Prostate gland (tissue), 2 donors: ENCODE measurements at regions not wholly inside any gene's neighbourhood (a gene's known extent, or its start where the extent isn't known, plus 50 kb on each side); places are given as distances from the start of the nearest gene placed in this dataset.
"Not testable (repeated sequence)": the region's sequence is repeated elsewhere in the genome, so short reads cannot be mapped to it uniquely, and the experiment has no call there.

Experiments
- DNase-seq: peaks from one replicate; pipeline ENCODE4 v3.0.0-alpha.2; 2019; ENCODE audit warnings: low spot score
- H3K27ac ChIP-seq, 2 donors: fragments of 200-600 bp; sonication (generic); 2 replicates each; pipeline ENCODE4 v1.5.1; 2017 to 2019
- H3K27me3 ChIP-seq: fragments of 200-600 bp; sonication (generic); replicated peaks from 2 replicates; pipeline ENCODE4 v1.5.1; 2019; ENCODE audit not compliant: insufficient read depth
- H3K36me3 ChIP-seq, 2 donors: fragments of 200-600 bp; sonication (generic); 1 replicate in 1 of 2; 2 replicates in 1 of 2; pipeline versions ENCODE4 v1.5.1 to v1.8.1; 2017 to 2019
- H3K4me1 ChIP-seq: fragments of 200-600 bp; sonication (generic); replicated peaks from 2 replicates; pipeline ENCODE4 v1.5.1; 2019
- H3K4me3 ChIP-seq, 2 donors: fragments of 200-600 bp; sonication (generic); 2 replicates each; pipeline ENCODE4 v1.5.1; 2017 to 2019
- H3K9me3 ChIP-seq: fragments of 200-600 bp; sonication (generic); 2 replicates; pipeline ENCODE4 v1.5.1; 2017
- POLR2A ChIP-seq: fragments of 450-650 bp; IDR thresholded peaks from one replicate; pipeline ENCODE4 v1.6.1; 2016; ENCODE audit warnings: antibody characterized with exemption, mild to moderate bottlenecking
- POLR2AphosphoS5 ChIP-seq: sonication (generic); formaldehyde crosslinking; IDR thresholded peaks from one replicate; pipeline ENCODE4 v1.6.1; 2017; ENCODE audit warnings: antibody characterized with exemption
- whole genome bisulfite sequencing: methylation state at CpG from one replicate; pipeline ENCODE4 v1.1.5; 2018; 5-methylcytosine and 5-hydroxymethylcytosine counted together
- intact Hi-C: fragments of 100-400 bp; cut with DNase I; formaldehyde crosslinking; loops from one replicate; pipeline ENCODE4 v1.14.2; 2022
- TF ChIP-seq, protein P1 (sequence below), 4 experiments: fragments of 200-600 bp in 2 of 4; fragments of 450-650 bp in 2 of 4; sonication (generic) in 2 of 4; IDR thresholded peaks; 1 replicate in 3 of 4; 2 replicates in 1 of 4; pipeline ENCODE4 v1.5.1; 2016 to 2019; ENCODE audit warnings: antibody characterized with exemption in 4 of 4, mild to moderate bottlenecking in 2 of 4, moderate library complexity in 2 of 4

DNA sequence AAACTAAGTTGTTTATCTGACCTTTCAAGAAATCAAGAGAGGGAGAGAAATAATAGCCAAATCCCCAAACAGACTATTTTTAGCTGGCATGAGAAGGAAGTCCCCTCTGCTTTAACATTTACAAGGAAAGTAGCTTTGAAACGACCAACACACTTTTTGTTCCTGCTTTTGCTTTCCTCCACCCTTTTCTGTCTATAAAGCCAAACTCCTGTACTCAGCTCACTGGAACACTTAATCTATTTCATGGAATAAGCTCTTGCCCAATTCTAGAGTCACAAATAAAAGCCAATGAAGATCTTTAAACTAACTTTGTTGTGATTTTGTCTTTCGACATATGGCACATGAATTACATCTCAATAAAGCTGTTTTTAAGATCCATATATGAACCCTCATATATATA lies 86.8 kb upstream of the CCDC71L start:
- Histone ChIP-seq H3K27ac (no peak overlapping the region), H3K36me3 (no peaks in the 10 kb centered on the region), H3K9me3 (no peaks in the 10 kb centered on the region), H3K27me3 (no peaks in the 10 kb centered on the region), H3K4me1 (no peaks in the 10 kb centered on the region), H3K4me3 (no peak overlapping the region)
- DNase-seq: no peak
- TF ChIP-seq, protein P1, sequence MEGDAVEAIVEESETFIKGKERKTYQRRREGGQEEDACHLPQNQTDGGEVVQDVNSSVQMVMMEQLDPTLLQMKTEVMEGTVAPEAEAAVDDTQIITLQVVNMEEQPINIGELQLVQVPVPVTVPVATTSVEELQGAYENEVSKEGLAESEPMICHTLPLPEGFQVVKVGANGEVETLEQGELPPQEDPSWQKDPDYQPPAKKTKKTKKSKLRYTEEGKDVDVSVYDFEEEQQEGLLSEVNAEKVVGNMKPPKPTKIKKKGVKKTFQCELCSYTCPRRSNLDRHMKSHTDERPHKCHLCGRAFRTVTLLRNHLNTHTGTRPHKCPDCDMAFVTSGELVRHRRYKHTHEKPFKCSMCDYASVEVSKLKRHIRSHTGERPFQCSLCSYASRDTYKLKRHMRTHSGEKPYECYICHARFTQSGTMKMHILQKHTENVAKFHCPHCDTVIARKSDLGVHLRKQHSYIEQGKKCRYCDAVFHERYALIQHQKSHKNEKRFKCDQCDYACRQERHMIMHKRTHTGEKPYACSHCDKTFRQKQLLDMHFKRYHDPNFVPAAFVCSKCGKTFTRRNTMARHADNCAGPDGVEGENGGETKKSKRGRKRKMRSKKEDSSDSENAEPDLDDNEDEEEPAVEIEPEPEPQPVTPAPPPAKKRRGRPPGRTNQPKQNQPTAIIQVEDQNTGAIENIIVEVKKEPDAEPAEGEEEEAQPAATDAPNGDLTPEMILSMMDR (IDR thresholded peaks at IDR 0.05): no peak
- no peak for TF ChIP-seq POLR2AphosphoS5
- TF ChIP-seq POLR2A: no peak
- 48% methylated on average over 2 of the region's 2 CpGs for WGBS
- intact Hi-C loops: no loop called here

GRCh38 chr7:106749165-106749564 lies 88.2 kb upstream of the CCDC71L start:
- intact Hi-C loops: no loop called here
- Histone ChIP-seq H3K27ac (no peak overlapping the region), H3K27me3 (no peaks in the 10 kb centered on the region), H3K4me1 (no peaks in the 10 kb centered on the region), H3K36me3 (no peaks in the 10 kb centered on the region), H3K4me3 (no peak overlapping the region), H3K9me3 (no peaks in the 10 kb centered on the region)
- 88% methylated on average over 1 of the region's 1 CpG for WGBS
- no peak for DNase-seq
- no peak for TF ChIP-seq POLR2AphosphoS5
- no peak for TF ChIP-seq POLR2A
- TF ChIP-seq, protein P1 (IDR thresholded peaks at IDR 0.05): no peak

GRCh38 chr7:106750773-106751172 lies 89.8 kb upstream of the CCDC71L start:
- no peaks in the 10 kb centered on the region for H3K9me3 ChIP-seq
- no peak overlapping the region for H3K4me3 ChIP-seq
- 84% methylated on average over 7 of the region's 7 CpGs for WGBS
- TF ChIP-seq, protein P1 (IDR thresholded peaks at IDR 0.05): no peak
- TF ChIP-seq POLR2AphosphoS5 (no peak), POLR2A (no peak)
- no peaks in the 10 kb centered on the region for H3K36me3 ChIP-seq
- no peaks in the 10 kb centered on the region for H3K27me3 ChIP-seq
- no peak for DNase-seq
- no peaks in the 10 kb centered on the region for H3K4me1 ChIP-seq
- H3K27ac ChIP-seq: no peak overlapping the region
- intact Hi-C loops: no loop called here

GRCh38 chr7:106752367-106752766 lies 91.4 kb upstream of the CCDC71L start:
- H3K4me1 ChIP-seq: no peaks in the 10 kb centered on the region
- H3K4me3 ChIP-seq: no peak overlapping the region
- H3K27me3 ChIP-seq: no peaks in the 10 kb centered on the region
- DNase-seq: no peak
- WGBS: 22% methylated on average over 1 of the region's 1 CpG
- TF ChIP-seq POLR2A (no peak), POLR2AphosphoS5 (no peak)
- TF ChIP-seq, protein P1 (IDR thresholded peaks at IDR 0.05): no peak
- no peaks in the 10 kb centered on the region for H3K9me3 ChIP-seq
- intact Hi-C loops: no loop called here
- H3K36me3 ChIP-seq: no peaks in the 10 kb centered on the region
- H3K27ac ChIP-seq: no peak overlapping the region

GRCh38 chr7:106755024-106755423 lies 94.1 kb upstream of the CCDC71L start:
- H3K27ac ChIP-seq, H3K36me3 ChIP-seq, intact Hi-C loops, H3K27me3 ChIP-seq, H3K9me3 ChIP-seq, DNase-seq, H3K4me1 ChIP-seq, H3K4me3 ChIP-seq: not testable (repeated sequence)
- WGBS: 97% methylated on average over 3 of the region's 3 CpGs
